Ishikawa (cell line): ENCODE measurements at regions not wholly inside any gene's neighbourhood (a gene's known extent, or its start where the extent isn't known, plus 50 kb on each side); places are given as distances from the start of the nearest gene placed in this dataset.

Source experiments
- CEBPB ChIP-seq: IDR thresholded peaks from 2 replicates; pipeline ENCODE4 v1.6.1; 2012
- CREB1 ChIP-seq: IDR thresholded peaks from 2 replicates; pipeline ENCODE4 v1.6.1; 2012; ENCODE audit warnings: low read depth
- EGR1 ChIP-seq: IDR thresholded peaks from 2 replicates; pipeline ENCODE4 v1.6.1; 2012
- EP300 ChIP-seq: IDR thresholded peaks from 2 replicates; pipeline ENCODE4 v1.6.1; 2012; ENCODE audit warnings: borderline replicate concordance
- FOXM1 ChIP-seq: IDR thresholded peaks from 2 replicates; pipeline ENCODE4 v1.6.1; 2012; ENCODE audit warnings: low read depth, borderline replicate concordance
- NFIC ChIP-seq: IDR thresholded peaks from 2 replicates; pipeline ENCODE4 v1.6.1; 2012
- RAD21 ChIP-seq: IDR thresholded peaks from 2 replicates; pipeline ENCODE4 v1.6.1; 2012; ENCODE audit warnings: low read depth
- TAF1 ChIP-seq: IDR thresholded peaks from 2 replicates; pipeline ENCODE4 v1.6.1; 2012; ENCODE audit warnings: low read depth, mild to moderate bottlenecking
- TCF12 ChIP-seq: IDR thresholded peaks from 2 replicates; pipeline ENCODE4 v1.6.1; 2012; ENCODE audit warnings: low read depth
- TEAD4 ChIP-seq: IDR thresholded peaks from 2 replicates; pipeline ENCODE4 v1.6.1; 2012
- YY1 ChIP-seq: IDR thresholded peaks from 2 replicates; pipeline ENCODE4 v1.6.1; 2012; ENCODE audit warnings: low read depth
- ZBTB7A ChIP-seq: IDR thresholded peaks from 2 replicates; pipeline ENCODE4 v1.6.1; 2012; ENCODE audit warnings: low read depth
- TF ChIP-seq, protein P1 (sequence below): IDR thresholded peaks from 2 replicates; pipeline ENCODE4 v1.6.1; 2012
- TF ChIP-seq, protein P2 (sequence below): IDR thresholded peaks from 2 replicates; pipeline ENCODE4 v1.6.1; 2012
- TF ChIP-seq, protein P3 (sequence below): IDR thresholded peaks from 2 replicates; pipeline ENCODE4 v1.6.1; 2012; ENCODE audit warnings: low read depth, mild to moderate bottlenecking

DNA sequence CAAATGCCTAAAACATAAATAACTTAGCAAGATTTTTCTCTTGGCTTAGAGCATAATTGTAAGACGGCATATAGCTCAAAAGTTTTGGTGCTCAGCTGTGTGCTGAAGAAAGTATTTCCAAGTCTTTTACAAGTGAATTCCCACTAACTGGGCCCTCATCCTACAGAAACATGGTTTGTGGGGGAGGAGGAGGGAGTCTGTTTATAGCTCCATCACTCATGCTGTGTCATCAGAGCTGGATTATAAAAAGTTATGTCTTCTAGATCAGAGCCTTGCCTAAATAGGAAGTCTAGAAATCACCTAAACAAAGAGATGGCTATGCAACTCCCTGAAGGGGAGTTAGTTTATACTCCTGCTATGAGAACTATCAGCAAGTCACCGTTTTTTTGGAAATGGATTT is 65.9 kb upstream of the OTOGL start:
- TF ChIP-seq RAD21 (no peak), NFIC (no peak), TAF1 (no peak), EGR1 (no peak), TCF12 (no peak), CREB1 (no peak), CEBPB (no peak), YY1 (no peak), TEAD4 (no peak), FOXM1 (no peak), EP300 (no peak), ZBTB7A (no peak)
- TF ChIP-seq, protein P1, sequence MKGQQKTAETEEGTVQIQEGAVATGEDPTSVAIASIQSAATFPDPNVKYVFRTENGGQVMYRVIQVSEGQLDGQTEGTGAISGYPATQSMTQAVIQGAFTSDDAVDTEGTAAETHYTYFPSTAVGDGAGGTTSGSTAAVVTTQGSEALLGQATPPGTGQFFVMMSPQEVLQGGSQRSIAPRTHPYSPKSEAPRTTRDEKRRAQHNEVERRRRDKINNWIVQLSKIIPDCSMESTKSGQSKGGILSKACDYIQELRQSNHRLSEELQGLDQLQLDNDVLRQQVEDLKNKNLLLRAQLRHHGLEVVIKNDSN, result no peak
- TF ChIP-seq, protein P2, sequence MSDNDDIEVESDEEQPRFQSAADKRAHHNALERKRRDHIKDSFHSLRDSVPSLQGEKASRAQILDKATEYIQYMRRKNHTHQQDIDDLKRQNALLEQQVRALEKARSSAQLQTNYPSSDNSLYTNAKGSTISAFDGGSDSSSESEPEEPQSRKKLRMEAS, result no peak
- TF ChIP-seq, protein P3, sequence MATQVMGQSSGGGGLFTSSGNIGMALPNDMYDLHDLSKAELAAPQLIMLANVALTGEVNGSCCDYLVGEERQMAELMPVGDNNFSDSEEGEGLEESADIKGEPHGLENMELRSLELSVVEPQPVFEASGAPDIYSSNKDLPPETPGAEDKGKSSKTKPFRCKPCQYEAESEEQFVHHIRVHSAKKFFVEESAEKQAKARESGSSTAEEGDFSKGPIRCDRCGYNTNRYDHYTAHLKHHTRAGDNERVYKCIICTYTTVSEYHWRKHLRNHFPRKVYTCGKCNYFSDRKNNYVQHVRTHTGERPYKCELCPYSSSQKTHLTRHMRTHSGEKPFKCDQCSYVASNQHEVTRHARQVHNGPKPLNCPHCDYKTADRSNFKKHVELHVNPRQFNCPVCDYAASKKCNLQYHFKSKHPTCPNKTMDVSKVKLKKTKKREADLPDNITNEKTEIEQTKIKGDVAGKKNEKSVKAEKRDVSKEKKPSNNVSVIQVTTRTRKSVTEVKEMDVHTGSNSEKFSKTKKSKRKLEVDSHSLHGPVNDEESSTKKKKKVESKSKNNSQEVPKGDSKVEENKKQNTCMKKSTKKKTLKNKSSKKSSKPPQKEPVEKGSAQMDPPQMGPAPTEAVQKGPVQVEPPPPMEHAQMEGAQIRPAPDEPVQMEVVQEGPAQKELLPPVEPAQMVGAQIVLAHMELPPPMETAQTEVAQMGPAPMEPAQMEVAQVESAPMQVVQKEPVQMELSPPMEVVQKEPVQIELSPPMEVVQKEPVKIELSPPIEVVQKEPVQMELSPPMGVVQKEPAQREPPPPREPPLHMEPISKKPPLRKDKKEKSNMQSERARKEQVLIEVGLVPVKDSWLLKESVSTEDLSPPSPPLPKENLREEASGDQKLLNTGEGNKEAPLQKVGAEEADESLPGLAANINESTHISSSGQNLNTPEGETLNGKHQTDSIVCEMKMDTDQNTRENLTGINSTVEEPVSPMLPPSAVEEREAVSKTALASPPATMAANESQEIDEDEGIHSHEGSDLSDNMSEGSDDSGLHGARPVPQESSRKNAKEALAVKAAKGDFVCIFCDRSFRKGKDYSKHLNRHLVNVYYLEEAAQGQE, result no peak

DNA sequence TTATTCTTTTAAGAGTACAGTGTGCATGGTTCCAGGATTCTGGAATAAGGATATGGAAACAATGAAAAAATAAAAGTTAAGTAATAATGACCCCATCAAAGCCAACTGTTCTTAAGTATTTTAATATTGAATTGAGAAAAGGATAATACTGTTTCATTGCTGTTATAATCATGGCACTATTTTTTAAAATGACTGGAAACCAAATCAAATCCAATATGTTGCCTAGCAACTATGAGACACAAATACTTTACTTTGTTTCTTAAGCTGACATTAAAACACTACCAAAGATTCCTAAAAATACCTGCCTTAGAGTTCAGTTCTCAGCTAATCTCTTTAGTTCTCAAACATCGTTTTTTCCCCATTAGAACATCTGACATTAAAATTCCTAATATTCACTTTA is 66.4 kb upstream of the OTOGL start:
- TF ChIP-seq ZBTB7A (no peak), EGR1 (no peak), TCF12 (no peak), EP300 (no peak), FOXM1 (no peak), TAF1 (no peak), TEAD4 (no peak), RAD21 (no peak), NFIC (no peak), YY1 (no peak), CREB1 (no peak), CEBPB (no peak)
- TF ChIP-seq, protein P3, result no peak
- TF ChIP-seq, protein P1, result no peak
- TF ChIP-seq, protein P2, result no peak

DNA sequence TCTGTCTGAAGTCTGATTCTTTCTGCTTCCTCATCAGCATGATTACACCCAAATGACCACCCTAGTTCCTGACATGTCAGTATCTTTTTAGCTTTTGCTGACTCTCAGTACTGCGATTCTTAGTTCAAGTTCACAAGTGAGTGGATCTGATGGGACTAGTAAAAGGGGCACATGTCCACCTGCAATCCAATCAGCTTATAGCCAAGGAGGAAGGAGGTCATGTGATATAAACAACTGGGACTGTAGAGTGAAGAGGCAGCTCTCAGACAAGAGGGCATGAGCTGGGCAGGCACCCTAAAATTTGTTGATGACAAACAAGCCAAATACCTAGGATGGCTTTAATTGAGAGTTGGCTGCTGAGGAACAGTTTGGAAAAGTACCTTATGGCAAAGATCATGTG is 68.1 kb upstream of the OTOGL start:
- TF ChIP-seq, protein P1, result peak; percentile 52; the same call in 1 of the 2 replicates
- no peak for TF ChIP-seq FOXM1

DNA sequence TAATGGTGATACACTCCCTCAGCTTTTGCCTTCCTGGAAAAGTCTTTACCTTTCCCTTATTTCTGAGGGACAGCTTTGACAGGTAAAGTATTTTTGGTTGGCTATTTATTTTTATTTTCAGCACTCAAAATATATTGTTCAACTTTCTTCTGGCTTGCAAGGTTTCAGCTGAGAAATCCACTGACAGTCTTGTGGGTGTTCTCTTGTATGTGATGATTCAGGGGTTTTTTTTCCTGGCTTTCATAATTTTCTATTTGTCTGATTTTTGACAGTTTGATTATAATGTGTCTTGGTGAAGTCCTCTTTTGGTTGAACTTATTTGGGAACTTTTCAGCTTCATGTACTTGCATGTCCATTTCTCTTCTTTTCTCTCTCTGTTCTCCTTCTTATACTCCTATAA is 73.7 kb upstream of the OTOGL start:
- TF ChIP-seq TEAD4, result no peak
- no peak for TF ChIP-seq ZBTB7A
- no peak for TF ChIP-seq EP300
- no peak for TF ChIP-seq FOXM1
- TF ChIP-seq, protein P2, result no peak
- no peak for TF ChIP-seq RAD21
- TF ChIP-seq CREB1, result no peak
- TF ChIP-seq, protein P3, result no peak
- TF ChIP-seq YY1, result no peak
- TF ChIP-seq CEBPB, result no peak
- TF ChIP-seq EGR1, result no peak
- TF ChIP-seq, protein P1, result no peak
- TF ChIP-seq NFIC, result no peak
- TF ChIP-seq TAF1, result no peak
